ENCODE measurements at regions not wholly inside any gene's neighbourhood (a gene's known extent, or its start where the extent isn't known, plus 50 kb on each side); places are given as distances from the start of the nearest gene placed in this dataset.
A peak's percentile ranks its signal among the peaks of the same experiment; 100 is the strongest.

DNA sequence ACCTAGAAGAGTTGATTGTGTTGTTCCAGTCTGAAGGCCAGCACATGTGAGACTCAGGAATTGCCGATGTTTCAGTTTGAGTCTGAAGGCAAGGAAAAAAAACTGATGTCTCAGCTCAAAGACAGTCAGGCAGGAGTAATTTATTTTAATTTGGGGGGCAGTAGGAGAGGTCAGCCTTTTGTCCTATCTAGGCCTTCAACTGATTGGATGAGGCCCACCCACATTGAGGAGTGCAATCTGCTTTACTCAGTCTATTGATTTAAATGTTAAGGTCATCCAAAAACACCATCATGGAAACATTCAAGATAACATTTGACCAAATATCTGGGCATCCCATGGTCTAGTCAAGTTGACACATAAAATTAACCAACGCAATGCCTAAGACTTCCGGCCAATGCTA, 288.9 kb downstream of the CDK5RAP2 start:
- DNase-seq (ENCODE audit: low spot score): no peak

DNA sequence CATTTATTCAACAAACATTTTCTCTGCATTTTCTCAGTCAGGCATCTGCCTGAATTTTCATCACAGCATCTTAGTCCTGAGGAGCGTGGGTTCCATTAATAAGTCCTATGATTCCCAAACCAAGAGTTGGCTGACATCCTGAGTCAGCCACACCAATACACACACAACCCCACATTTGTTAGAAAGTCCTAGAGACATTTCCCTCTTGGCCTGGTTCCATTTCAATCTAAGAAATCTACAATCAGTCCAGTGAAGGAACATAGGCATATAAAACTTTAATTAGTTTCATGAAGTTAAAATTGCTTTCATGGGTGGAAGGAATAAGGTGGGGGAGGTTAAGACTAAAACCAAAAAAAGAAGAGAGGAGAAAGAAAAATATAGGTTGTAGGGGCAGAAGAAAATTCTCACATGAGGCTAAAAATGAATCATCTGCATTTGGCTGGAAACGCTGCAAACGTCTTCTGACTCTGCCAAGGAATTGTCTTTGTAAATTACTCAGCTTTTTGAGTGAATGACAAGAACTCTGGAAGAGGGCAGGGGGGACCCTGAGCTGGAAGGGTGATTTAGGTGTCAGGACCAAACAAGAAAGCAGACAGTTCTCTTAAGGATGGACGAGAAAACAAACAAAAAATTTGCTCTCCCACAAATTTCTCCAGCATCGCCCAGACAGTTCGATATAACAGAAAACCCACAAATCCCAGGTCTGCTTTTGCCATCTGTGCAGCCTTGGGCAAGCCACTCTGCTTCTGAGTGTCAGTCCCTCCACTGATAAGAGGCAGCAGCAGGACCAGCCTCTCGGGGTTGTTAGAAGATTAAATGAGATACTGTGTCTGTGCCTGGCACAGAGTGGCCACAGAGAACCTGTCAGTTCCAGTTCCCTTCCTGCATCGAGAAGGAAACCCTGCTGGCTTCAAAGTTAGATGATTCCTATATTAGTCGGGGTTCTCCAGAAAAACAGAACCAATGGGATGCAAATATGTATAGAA, 289.7 kb downstream of the CDK5RAP2 start:
- no peak for DNase-seq (ENCODE audit: low spot score)

DNA sequence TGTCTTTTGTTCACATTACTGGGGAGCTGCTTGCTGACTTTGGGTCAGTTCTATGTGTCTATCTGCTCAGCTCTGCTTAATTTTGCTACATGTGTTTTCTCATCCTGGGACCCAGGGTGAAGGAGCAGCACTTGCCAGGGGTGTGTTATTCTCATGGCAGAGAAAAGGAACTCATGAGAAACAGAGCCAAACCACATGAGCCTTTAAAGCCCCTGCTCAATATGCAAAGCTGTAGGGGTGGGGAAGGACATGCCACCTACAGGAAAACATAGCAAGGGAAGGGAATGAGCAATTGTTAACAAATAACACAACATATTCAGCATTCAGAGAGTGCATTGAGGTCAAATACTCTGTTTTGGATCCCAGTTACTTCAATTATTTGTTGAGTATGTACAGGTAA, 290.9 kb downstream of the CDK5RAP2 start:
- no peak for DNase-seq (ENCODE audit: low spot score)

DNA sequence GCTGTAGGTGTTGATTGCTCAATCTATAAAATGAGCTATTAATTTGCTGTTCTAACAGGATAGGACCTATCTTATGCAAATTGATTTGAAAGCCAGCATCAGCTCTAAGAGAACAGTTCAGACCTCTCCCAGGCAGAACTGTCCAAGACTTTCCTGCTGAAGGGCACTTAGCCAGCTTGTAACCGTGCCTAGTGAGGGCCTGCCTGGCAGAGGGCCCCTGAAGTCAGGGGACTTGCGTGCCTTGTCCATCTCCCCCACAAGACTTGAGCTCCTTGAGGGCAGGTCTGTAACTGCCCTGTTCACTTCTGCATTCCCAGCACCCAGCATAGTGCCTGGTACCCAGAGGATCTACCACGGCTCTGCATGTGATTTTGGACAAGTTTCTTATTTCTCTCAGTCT, 293.4 kb downstream of the CDK5RAP2 start:
- DNase-seq (ENCODE audit: low spot score): no peak

DNA sequence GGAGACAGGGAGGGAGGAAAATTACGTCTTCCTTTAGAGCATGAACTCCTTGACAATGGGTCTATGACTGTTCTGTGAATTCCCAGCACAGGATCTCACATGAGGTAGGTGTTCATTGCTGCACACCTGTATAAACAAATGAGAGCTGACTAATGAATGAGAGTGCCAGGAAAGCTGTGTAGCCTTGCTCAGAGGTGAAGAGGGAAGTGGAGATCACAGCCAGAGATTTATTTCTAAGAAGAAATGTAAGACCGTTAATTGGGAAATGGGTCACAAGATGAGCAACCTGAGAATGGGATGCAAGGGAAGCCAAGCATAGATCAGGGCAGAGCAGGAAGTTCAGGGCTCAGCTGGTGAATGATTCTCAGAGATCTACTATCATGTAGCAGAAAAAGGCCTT, 295.1 kb downstream of the CDK5RAP2 start:
- DNase-seq (ENCODE audit: low spot score): no peak

DNA sequence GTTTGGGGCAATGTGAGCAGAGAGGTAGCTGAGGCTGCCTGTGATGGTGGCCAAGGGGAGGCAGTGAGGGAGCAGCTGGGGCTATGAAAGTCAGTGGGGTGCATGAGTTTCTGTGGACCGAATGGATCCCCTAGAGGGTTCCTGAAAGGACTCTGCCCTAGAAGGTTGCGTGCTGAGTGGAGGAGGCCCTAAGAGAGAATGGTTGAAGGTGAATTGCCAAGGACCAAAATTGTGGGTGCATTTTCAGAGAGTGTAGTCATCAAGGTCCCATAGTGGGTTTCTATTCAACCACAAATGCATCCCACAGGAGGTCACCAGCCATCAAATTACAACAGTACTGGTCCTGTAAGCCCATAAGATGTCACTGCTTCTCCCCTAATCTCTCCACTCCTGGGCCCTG, 298.3 kb downstream of the CDK5RAP2 start:
- DNase-seq (ENCODE audit: low spot score): no peak

DNA sequence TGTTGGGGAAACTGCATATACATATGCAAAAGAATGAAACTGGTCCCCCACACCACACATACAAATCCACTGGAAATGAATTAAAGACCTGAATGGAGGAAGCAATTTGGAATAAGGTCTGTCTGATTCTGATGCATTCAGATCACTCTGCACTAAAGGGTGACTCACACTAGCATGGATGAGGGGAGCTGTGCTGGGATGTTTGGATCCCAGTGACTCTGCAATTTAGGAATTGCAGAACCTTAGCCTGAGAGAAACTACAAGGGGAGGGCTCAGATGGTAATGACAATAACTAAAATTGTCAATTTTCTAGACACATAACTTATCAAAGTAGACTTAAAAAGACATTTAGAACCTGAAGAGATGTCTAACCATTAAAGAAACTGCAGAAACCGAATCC, 312.0 kb downstream of the CDK5RAP2 start:
- no peak for DNase-seq (ENCODE audit: low spot score)

DNA sequence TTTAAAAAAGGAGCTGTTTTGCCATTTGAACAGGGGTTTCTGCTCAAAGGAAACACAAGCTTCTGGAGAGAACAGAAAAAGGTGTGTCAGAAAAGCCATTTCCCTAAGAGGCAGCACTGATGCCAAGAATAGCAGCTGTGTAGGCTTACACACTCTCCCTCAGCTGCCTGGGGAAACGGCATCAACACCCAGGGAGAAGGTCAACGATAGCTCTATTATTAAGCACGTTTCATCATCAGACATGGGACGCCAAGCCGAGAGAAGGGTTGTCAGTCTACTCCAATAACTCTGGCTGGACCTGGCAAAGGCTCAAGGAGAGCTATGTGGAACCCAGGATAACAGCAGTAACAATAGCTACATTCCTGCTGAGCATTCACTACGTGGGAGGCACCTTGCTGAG, 314.2 kb downstream of the CDK5RAP2 start:
- DNase-seq (ENCODE audit: low spot score): peak; percentile 8

DNA sequence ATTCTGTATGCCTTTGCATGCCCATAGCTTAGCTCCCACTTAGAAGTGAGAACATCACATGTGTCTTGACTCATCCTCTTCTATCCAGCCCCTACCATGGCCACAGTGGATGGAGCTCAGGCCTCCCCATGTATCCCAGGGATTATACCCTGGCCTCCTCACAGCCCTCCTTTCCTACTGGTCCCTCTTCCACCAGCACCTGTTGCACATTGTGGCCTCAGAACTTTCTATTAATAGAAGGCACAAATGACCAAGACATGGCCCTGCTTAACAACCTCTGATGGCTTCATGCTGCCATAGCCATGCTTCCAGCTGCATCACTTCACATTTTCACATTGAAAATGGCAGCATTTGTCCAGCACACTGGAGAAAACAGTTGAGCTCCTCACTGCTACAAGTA, 315.4 kb downstream of the CDK5RAP2 start:
- DNase-seq (ENCODE audit: low spot score): no peak

DNA sequence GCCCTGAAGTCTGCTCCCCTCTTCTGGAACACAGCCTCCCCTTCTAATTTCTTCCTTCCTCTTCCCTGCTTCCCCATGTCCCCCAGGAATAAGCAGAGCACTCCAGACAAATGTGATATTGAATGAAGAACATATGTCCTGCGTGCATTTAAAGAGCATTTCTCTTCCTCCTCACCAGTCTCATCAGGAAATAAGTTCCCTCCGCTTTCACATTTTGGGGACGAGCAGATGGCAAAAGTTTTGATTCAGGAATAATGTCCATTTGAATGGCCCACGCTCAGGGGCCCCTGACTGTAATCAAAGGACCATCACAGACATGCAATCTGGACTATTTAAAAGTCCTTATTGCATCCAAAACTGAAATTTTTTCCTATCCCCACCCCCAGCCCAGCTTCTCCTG, 316.1 kb downstream of the CDK5RAP2 start:
- DNase-seq (ENCODE audit: low spot score): no peak

DNA sequence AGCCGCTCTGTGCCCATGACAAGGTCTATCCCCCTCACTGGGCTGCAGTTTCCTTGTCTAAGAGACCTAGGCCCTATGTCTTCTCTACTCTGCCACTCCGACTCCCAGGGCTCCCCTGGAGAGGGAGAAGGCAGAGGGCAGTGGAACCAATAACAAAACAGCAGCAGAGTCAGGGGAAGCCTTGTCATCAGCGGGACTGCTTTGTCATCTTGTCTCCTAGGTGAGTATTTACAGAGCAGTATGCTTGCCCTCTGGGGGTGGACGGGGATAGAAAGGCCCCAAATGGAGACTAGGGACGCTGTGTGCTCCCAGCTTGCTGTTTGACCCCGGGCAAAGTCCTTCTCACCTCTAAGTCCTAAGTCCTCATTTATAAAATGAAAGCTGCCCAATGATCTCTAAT, 318.5 kb downstream of the CDK5RAP2 start:
- DNase-seq (ENCODE audit: low spot score): no peak

DNA sequence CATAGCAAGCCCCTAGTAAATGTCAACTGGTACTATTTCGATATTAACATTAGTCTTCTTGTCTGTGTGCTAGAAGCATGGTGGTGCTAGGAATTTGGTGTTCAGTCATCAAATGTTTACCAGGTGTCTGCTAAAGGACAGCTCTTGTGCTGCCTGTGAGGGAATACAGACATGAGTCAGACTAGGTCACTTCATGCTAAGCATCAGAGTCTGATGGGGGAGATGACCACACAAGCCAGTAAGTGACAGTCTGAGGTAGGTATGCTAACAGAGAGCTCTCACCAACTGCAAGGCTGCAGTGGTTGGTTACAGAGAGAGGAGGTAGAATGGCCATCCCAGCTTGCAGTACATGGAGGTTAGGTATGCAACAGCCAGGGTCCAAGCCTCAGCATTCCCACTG, 320.9 kb downstream of the CDK5RAP2 start:
- no peak for DNase-seq (ENCODE audit: low spot score)

DNA sequence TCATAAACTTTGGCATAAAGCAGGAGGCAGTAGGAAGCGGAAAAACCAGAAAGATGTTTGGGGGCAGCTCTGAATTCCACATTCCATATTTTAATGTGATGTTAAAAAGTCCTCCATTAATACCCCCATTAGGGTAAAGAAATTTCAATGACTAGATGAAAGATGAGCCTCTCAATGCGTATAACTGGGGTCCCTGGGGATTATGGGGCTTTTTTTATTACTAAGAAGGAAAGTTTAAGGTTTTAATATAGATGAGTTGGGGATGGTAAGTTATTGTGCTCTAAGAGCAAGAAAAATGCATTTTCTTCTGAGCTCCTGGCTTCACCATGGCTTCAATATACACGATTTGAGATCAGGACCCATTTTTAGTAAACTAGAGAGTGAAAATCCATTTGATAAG, 321.9 kb downstream of the CDK5RAP2 start:
- no peak for DNase-seq (ENCODE audit: low spot score)

DNA sequence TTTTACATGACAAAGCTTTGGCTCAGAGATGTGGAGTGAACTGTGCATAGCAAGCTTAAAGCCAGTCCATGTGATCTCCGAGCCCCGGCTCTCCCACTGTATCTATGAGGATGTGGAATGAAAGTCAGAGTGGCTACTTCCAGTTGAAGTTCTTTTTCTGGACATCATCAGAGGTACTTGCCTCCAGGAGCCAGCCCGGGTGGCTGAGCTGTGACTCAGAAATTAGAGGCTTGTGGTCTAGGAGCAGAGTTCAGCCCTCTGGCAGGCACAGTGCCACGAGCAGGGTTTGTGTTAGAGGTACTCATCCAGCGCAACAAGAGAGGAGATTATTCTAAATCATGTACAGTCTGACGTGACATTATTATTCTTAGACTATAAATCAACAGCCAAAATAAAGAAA, 322.5 kb downstream of the CDK5RAP2 start:
- no peak for DNase-seq (ENCODE audit: low spot score)

DNA sequence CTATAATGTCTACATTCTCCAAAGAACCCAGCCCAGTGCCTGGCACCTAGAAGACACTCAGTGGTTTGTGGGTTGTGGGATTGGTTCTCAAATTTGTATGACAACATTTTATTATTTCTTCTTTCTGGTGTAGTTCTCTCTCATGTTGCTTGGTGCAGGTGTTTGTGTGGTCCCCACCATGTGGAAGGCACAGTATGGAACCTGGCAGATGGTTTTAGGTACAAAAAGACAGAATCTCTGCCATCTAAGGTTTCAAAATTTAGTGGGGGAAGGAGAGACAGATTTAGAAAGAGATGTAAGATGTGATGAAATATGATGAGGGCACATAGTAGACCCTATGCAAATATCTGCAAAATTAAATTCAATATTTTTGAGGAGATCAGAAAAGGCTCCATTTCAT, 323.8 kb downstream of the CDK5RAP2 start:
- DNase-seq (ENCODE audit: low spot score): no peak

DNA sequence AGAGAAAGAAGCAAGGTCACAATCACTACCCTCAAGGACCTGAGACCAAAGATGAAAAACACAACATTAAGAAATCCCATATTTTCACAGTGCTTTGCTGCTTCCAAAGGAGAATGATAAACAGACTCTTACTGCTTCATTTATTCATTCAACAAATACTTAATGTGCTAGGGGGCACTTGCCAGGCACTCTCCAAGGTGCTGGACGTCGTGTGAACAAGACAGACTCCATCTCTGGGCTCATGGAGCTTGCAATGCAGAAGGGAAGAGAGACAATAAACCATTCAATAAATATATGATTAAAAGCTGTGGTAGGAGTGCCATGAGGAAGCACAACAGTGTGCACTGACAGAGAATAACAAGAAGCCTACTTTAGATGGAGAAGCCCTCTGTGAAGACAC, 327.7 kb downstream of the CDK5RAP2 start:
- no peak for DNase-seq (ENCODE audit: low spot score)

DNA sequence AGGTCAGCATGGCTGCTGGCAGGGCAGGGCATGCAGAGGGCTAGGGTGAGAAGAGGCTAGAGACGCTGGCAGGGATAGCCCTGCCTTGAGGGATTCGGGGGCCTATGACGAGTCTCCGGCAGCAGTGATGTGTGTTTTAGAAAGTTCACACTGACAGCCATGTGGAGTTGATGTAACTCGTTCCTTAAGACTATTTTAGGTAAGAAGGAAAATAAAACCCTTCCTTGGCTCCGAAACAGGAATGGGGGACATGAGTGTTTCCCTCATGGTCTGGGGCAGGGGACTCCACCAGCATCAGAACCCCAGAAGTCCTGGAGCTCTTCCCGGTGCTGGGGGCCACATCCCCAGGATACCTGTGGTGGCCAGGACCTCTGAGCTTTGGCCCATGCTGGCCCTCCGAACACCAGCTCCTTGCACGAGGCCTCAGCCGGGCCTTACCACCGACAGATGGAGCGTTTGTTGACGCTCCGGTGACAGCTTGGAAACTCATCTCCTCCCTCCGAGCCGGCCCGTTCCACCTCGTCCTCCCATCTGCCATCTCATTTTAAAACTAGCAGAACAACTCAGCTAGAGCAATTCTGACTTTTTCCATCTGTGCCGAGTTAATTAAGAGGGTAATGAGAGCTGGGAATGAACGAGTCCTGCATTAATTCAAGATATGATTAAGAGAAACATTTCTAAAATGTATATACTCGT, 337.7 kb downstream of the CDK5RAP2 start:
- DNase-seq (ENCODE audit: low spot score): peak; percentile 66

DNA sequence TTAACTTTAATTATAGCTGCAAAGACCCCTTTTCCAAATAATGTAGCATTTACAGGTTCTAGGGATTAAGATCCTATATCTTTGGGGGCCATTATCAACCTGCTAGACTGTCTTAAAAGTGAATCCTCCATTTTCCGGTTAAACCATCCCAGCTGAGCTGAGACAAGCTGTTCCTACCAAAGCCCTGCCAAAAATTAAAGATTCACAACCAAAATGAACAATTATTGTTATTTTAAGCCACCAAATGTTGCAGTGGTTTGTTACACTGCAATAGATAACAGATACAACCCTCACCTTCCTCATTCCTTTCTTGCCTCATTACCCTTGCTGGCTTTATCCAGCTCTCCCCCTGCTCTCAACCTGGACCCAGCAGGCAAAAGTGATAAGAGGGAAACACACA, 343.4 kb downstream of the CDK5RAP2 start:
- no peak for DNase-seq (ENCODE audit: low spot score)

DNA sequence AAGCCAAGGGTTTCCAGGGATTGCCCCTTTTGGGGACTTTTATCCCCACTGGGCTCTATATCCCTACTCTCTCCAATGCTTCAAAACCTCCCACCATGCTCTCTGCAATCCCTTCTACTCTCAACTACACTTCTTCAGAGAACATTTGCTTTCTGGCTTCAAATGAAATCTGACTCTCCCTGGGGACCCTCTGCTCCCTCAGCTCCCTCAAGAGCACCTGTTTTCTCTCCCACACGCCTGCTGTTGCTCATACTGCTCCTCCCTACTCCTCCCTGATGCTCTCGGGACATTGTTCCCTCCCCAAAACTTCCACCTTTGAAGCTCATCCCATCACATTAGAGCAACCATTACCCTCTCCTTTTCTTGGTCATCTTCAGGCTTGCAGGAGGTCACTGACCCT, 344.9 kb downstream of the CDK5RAP2 start:
- DNase-seq (ENCODE audit: low spot score): no peak

DNA sequence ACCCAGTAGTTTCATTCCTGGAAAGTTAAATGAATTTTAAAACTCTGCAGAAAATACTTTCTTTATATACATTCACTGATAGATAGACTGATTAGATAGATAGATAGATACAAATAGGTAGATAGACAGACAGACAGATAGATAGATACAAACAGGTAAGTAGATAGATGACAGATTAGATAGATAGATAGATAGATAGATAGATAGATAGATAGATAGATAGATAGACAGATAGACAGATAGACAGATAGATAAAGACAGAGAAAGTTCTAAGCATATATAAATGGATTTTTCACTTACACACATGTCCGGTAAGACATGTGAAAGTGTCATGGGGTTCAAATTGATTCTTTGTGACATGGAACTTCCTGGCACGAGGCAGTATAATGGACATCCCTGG, 349.7 kb downstream of the CDK5RAP2 start:
- no peak for DNase-seq (ENCODE audit: low spot score)

DNA sequence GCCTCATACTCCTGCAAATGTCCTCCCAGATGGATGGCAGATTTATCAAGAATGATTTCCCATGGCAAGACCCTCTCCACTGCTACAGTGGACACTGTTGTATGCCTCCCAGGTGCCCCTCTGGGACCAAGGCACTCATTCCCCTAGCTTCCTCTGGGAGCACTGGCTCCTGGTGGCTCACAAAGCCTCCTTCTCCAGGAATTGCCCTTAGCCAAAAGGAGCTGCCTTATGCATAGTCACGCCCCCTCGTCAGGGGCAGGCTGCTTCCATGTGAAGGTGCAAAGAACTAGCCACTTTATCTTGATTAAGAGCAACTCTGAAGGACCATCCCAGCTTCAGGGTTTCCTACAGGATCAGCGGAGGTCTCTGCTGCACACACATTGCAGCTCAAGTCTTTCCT, 358.1 kb downstream of the CDK5RAP2 start:
- no peak for DNase-seq (ENCODE audit: low spot score)

DNA sequence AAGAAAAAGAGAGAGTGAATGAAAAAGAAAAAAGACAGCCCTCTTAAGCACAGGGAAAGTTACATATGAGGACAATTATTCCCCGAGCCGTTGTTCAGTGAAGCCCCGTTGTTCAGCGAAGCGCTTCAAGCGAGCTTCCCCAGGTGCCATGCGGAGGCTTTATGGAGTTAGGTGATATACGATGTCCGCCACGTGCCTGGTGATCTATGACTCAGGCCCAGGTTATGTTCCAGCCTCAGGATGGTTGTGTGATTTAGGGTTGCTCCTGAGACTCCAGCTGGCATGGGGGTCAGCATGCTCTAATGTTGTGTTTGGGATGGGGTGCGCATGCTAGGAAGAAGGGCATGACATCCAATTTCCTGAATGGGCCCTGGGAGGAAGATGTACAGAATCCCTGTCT, 365.6 kb downstream of the CDK5RAP2 start:
- no peak for DNase-seq (ENCODE audit: low spot score)

DNA sequence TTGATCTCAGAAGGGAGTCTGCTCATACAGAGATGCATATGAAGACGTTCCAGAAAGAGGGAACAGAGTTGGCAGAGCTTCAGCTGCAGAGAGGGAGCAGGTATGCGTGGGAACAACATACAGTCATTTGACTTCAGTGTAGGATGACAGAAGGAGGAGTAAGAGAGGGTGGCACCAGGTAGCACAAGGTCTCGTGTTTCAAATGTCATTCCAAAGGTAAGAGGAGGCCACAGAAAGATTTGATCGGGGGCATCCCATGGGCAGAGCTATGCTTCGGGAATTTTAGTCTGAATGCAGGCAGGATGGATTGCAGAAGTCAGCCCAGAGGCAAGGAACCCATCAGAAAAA, 367.1 kb downstream of the CDK5RAP2 start:
- DNase-seq (ENCODE audit: low spot score): no peak
